Hippocampal formation (tissue), 2 donors: ENCODE measurements at regions not wholly inside any gene's neighbourhood (a gene's known extent, or its start where the extent isn't known, plus 50 kb on each side); places are given as distances from the start of the nearest gene placed in this dataset.

Experiments
- DNase-seq, 2 donors: peaks; one replicate each; lab custom pipeline; 2025; lab: John Stamatoyannopoulos, UW

DNA sequence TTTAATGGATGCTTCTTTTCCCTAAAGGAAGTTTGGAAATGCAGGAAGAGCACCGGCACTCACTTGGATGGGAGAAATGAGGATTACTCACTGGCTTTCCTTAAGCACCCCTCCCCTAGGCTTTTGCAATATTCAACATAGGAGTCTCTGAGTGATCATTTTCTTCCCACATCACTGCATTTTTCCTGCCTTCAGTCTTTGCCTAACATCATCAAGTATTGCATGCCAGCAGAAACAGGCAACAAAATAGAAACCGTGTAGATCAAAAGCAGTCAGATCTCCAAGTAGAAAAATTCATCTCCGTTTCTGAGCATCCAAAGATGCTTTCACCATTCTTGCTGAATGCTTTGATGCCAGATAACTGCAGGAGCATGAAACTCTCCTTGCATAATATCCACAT, 119.9 kb downstream of the ADCYAP1R1 start:
- no peak for DNase-seq

GRCh38 chr7:31171216-31171785, 119.2 kb downstream of the ADCYAP1R1 start:
- no peak for DNase-seq
